ENCODE measurements at regions not wholly inside any gene's neighbourhood (a gene's known extent, or its start where the extent isn't known, plus 50 kb on each side); places are given as distances from the start of the nearest gene placed in this dataset.
"Not testable (repeated sequence)": the region's sequence is repeated elsewhere in the genome, so short reads cannot be mapped to it uniquely, and the experiment has no call there.

DNA sequence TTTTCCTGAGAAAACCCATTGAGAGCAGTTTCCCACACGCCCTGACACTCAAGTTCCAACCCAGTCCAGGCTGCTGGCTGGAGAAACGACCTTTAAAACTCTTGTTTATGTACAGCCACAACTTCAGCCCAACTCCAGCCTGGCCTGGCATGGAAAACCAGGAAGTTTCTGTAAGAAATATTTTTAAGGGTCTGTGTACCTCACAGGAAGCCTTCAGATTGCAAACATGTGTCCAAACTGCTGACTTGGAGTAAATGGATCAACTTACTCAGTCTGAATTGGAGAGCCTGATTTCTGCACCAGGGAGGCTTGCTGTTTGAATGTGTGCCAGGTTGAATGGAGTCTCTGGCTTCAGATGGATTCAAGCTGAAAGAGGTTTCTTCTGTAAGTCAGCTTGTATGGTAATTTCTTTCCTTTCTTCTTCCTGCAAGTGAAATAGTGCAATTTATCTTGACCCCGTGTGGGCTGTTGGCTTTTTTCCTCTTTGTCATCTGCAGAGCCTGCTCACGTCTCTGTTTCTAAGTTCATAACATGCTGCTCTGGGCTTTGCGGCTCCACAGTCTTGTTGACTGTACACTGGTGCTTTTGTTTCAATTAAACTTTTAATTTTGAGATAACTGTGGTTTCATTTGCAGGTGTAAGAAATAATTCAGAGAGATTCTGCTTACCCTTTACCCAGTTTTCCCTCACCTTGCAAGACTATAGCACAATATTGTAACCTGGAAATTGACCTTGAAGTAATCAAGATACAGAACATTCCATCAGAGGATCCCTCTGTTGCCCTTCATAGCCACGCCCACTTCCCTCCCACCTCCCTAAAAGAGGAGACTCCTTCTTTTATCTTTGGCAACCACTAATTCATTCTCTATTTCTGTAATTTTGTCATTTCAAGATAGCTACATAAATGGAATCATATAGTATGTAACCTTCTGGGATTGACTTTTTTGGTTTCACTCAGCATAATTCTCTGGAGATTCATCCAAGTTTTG, 109.7 kb upstream of the PRMT8 start:
- TF ChIP-seq ZNF274 (IDR thresholded peaks at IDR 0.05; ENCODE audit: low read depth, low read length): no peak
- no peak overlapping the region for H3K4me3 ChIP-seq (ENCODE audit: low read length)

DNA sequence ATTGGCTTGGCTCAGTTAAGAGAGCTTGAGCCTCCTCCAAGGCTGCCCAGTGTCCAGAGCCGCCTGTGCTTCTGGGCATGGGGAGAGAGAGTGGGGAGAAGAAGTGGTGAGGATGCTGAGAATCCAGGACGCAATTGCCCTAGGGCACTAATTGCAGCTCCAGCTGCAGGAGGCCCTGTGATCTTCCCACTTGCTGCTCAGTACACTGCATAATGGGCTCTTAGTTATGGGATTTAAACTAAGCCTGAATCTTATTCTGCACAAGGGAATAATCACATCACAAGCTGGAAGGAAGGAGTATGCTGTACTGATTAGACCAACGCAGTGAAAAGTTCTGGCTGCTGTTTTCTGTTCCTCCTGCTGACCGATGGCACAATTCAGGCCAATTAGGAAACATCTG, 101.0 kb upstream of the PRMT8 start:
- TF ChIP-seq ZNF274 (IDR thresholded peaks at IDR 0.05; ENCODE audit: low read depth, low read length): no peak
- no peak overlapping the region for H3K4me3 ChIP-seq (ENCODE audit: low read length)

DNA sequence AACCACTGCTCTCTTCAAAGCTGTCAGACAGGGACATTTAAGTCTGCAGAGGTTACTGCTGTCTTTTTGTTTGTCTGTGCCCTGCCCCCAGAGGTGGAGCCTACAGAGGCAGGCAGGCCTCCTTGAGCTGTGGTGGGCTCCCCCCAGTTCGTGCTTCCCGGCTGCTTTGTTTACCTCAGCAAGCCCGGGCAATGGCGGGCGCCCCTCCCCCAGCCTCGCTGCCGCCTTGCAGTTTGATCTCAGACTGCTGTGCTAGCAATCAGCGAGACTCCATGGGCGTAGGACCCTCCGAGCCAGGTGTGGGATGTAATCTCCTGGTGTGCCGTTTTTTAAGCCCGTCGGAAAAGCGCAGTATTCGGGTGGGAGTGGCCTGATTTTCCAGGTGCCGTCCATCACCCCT, 93.4 kb upstream of the PRMT8 start:
- not testable (repeated sequence) for H3K4me3 ChIP-seq (ENCODE audit: low read length)

DNA sequence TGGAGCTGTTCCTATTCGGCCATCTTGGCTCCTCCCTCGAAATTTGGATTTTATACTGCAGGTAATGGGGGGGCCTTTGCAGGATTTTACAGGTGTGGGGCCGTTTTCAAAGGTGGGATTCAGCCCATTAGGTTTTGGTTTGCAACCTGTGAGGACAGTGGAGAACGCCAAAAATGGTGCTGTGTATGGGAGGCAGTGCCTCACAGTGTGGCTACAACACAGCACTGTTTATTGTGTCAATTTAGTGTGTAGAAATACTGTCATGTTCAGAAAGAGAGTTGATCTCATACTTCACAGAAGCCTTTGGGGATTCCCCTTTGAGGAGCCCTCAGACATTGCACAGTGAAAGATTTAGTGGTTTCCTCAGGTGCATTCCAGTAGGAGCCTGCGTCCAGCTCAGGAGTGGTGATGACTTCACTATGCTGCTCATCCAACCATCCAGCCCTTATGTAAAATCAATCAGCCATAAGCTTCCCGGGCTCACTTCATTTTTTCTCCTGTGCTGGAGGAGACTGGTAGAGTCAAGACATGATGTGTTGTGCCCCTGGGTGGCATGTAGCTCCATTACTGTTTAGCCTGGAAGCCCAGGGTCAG, 92.7 kb upstream of the PRMT8 start:
- no peak for TF ChIP-seq ZNF274 (IDR thresholded peaks at IDR 0.05; ENCODE audit: low read depth, low read length)
- no peak overlapping the region for H3K4me3 ChIP-seq (ENCODE audit: low read length)

DNA sequence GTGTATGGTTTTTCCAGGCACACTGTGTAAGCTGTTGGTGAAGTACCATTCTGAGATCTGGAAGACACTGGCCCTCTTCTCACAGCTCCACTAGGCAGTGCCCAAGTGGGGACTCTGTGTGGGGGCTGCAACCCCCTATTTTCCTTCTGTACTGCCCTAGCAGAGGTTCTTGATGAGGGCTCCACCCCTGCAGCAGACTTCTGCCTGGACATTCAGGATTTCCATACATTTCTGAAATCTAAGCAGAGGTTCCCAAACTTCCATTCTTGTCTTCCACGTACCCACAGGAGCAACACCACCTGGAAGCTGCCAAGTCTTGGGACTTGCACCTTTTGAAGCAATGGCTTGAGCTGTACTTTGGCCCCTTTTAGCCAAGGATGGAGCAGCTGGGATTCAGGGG, 85.2 kb upstream of the PRMT8 start:
- TF ChIP-seq ZNF274 (IDR thresholded peaks at IDR 0.05; ENCODE audit: low read depth, low read length): no peak
- H3K4me3 ChIP-seq (ENCODE audit: low read length): no peak overlapping the region

DNA sequence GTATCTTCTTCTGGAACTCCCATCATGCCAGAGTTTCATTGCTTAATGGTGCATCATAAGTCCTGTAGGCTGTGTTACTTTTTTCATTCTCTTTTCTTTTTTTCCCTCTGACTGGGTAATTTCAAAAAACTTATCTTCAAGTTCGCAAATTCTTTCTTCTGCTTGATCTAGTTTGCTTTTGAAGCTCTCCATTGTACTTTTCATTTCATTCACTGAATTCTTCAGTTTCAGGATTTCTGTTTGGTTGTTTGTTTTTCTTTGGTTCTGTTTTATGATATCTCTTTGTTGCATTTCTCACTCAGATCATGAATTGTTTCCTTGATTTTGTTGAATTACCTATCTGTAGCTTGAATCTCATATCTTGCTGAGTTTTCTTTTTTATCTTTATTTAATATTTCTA, 83.3 kb upstream of the PRMT8 start:
- no peak overlapping the region for H3K4me3 ChIP-seq (ENCODE audit: low read length)
- TF ChIP-seq ZNF274 (IDR thresholded peaks at IDR 0.05; ENCODE audit: low read depth, low read length): no peak

DNA sequence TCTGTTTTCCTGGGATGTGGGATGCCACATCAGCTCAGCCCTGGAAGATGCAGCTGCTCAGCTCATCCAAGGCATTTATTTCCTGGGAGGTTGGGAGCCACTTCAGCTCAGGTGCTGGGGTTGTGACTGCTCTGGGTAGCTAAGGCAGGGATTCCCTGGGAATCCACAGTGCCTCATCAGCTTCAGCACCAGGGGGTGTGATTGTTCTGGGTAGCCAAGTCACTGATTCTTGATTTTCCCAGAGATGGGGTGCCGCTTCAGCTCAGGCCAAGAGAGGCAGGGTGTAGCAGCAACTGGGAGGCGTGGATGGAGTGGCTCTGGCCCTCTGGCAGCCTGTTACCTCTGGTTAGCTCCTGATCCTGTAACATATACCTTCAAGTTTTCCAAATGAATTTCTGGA, 81.3 kb upstream of the PRMT8 start:
- no peak overlapping the region for H3K4me3 ChIP-seq (ENCODE audit: low read length)
- no peak for TF ChIP-seq ZNF274 (IDR thresholded peaks at IDR 0.05; ENCODE audit: low read depth, low read length)

DNA sequence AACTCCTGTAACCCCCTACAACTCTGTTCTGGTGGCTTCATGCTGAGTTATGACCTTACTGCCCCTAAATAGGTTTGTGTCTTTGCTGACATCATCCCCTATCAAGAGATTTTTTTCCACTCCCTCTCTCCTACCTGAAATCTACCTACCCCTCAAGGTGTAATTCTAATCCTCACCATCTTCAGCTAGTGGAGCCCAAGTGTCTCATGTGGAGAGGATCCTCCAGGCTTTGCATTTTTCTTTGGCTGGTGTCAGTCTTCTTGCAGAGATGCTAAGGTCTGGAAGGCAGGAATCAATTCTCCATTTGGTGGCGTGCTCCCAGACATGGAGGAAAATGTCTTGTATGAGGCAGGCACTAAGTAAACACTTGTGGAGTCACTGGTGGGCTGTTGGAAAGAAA, 74.8 kb upstream of the PRMT8 start:
- H3K4me3 ChIP-seq (ENCODE audit: low read length): no peak overlapping the region
- TF ChIP-seq ZNF274 (IDR thresholded peaks at IDR 0.05; ENCODE audit: low read depth, low read length): no peak

DNA sequence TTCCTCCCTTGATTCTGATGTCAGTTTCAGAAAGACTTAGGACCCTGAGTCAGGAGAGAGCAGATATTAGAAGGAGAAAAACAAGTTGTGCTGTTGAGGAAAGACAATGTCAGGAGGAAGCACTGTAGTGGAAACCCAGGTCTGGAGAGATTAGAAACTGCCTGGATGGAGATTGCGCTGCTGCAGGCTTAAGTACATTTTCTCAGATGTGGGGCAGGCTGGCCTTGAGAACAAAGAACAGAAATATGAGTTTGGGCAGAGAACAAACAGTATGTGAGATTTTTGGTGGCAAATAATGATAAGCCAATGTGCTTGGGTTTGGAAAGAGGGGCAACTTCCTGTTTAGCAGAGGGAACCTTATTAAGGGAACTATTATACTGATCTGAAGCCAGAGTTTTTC, 74.3 kb upstream of the PRMT8 start:
- no peak for TF ChIP-seq ZNF274 (IDR thresholded peaks at IDR 0.05; ENCODE audit: low read depth, low read length)
- H3K4me3 ChIP-seq (ENCODE audit: low read length): no peak overlapping the region

DNA sequence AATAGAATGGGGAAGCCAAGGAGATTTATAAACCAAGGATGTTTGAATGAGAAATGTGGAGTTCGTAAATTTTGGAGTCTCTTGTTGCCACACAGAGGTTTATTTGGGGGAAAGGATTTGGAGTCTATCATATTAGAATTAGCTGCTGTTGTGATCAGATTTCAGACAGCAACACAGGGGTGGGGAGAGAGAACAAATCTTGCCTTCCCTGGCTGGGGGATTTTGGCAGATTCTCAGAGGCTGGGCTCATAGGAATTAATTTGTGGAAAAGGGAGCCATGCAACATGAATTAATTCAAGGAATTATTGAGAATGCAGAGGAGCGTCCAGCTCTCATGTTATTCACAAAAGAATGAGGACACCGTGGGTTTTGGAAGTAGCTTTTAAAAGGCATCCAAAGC, 73.9 kb upstream of the PRMT8 start:
- no peak overlapping the region for H3K4me3 ChIP-seq (ENCODE audit: low read length)
- no peak for TF ChIP-seq ZNF274 (IDR thresholded peaks at IDR 0.05; ENCODE audit: low read depth, low read length)

DNA sequence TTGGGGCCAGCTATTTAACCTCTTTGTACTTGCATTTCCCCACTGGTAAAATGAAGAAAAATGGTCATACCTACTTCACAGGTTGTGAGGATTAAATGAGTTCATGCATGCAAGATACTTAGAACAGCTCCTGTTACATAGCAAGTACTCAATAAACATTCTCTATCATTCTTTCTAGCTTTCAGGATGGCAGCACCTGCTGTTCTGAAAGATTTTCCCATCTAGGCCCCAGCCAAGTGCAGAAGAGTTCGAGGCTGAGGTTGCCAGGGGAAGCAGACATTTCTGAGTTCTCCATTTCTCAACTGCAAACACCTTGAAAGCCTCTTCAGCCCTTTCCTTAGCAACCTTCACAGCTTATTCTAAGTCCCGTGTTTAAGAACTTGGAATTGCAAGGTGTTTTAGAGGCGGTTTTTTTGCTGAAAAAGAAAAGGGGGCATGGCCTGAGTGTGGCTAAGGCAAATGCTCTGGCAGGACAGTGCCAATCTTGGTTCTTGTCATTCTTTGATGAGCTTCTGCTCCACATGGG, 73.0 kb upstream of the PRMT8 start:
- TF ChIP-seq ZNF274 (IDR thresholded peaks at IDR 0.05; ENCODE audit: low read depth, low read length): no peak
- H3K4me3 ChIP-seq (ENCODE audit: low read length): no peak overlapping the region

DNA sequence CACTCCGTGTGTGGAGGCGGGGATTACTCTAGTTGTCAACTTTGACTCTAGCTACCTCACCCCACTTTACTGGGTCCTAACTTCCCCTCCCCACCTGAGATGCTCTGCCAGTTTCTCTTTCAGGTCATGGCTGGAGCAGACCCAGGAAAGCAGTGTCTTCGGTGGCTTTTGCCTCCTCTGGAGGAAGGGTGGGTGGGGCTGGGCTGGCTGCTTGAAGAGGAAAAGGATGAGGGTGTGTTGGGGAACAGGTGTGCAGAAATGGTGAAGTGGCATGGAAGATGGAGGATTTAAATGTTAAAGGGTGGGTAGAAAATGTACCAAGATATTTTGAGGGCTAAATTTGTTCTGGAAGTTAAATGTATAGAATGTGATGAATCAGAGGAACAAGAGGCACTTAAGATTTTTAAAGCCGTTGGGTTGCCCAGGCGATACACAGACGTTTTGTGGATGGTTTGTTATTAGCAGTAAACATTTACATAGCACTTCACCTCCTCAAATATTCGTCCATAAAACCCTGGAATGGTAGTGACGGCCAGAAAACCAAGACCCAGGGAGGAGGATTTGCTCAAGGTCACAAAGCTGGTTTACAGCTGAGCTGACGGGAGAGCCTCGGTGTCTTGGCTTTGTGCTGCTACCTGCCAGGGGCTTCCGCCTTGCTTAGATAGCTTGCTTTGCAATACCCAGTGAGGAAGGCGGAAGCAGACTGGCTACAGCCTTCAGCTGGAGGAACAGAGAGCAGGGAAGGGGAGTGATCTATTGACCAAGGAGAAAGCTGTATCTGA, 72.2 kb upstream of the PRMT8 start:
- no peak overlapping the region for H3K4me3 ChIP-seq (ENCODE audit: low read length)
- no peak for TF ChIP-seq ZNF274 (IDR thresholded peaks at IDR 0.05; ENCODE audit: low read depth, low read length)

DNA sequence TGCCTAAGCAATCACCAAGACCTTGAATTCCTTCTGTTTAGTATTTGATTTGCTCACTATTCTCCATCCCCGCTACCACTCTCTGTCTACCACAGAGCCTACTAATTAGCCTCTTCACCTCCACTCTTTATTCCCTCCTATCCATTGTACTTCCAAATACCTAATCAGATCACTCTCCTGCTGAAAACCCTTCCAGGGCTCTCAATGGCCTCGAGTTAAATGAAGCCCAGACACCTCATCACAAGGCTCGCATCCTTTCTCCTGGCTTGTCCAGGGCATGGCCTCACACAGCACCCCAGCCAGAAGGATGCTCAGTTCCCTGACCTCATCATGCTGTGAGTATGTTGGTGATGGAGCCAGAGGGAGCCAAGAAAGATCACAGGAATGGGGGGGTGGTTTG, 71.4 kb upstream of the PRMT8 start:
- no peak for TF ChIP-seq ZNF274 (IDR thresholded peaks at IDR 0.05; ENCODE audit: low read depth, low read length)
- H3K4me3 ChIP-seq (ENCODE audit: low read length): no peak overlapping the region

DNA sequence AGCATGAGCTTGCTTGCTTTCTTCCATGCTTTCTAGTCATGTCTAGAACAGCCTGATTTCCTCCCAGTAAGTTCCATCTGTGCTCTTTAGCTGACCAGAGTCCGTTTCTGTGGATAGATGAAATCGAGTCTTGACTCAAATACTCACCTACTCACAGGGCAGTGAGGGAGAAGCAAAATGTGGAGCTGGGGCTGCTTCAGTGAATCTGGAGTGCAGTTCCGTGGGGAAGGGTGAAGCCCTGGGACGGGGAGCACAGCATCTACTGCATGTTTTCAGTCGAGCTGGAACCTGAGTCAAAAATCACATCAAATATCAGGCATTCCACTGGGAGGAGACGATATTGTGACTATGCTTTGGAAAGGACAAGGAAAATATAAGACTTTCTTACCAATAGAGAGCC, 70.3 kb upstream of the PRMT8 start:
- H3K4me3 ChIP-seq (ENCODE audit: low read length): no peak overlapping the region

More for the DNA sequence above, 70.3 kb upstream of the PRMT8 start:
- TF ChIP-seq ZNF274 (IDR thresholded peaks at IDR 0.05; ENCODE audit: low read depth, low read length): no peak
